HFFc6 (cell line): ENCODE measurements at regions not wholly inside any gene's neighbourhood (a gene's known extent, or its start where the extent isn't known, plus 50 kb on each side); places are given as distances from the start of the nearest gene placed in this dataset.

Experiments used
- DNase-seq: peaks from one replicate; pipeline ENCODE4 v3.0.0-alpha.2; 2018
- H3K27ac Mint-ChIP-seq: 2 replicates; pipeline ENCODE4 v1.8.0; 2020; ENCODE audit warnings: mild to moderate bottlenecking, mixed read lengths
- H3K27me3 Mint-ChIP-seq: 2 replicates; pipeline ENCODE4 v1.8.0; 2021; ENCODE audit warnings: mild to moderate bottlenecking, moderate library complexity, mixed read lengths; ENCODE audit not compliant: insufficient read depth
- H3K36me3 Mint-ChIP-seq: 2 replicates; pipeline ENCODE4 v1.8.0; 2021; ENCODE audit warnings: low read depth, mixed read lengths
- H3K4me1 Mint-ChIP-seq: 2 replicates; pipeline ENCODE4 v1.8.0; 2020; ENCODE audit warnings: low read depth, mixed read lengths
- H3K4me3 Mint-ChIP-seq: 2 replicates; pipeline ENCODE4 v1.8.0; 2020; ENCODE audit warnings: mild to moderate bottlenecking, moderate library complexity, mixed read lengths
- H3K9me3 Mint-ChIP-seq: 2 replicates; pipeline ENCODE4 v1.8.0; 2020; ENCODE audit warnings: mild to moderate bottlenecking, mixed read lengths
- CTCF ChIP-seq: fragments of 200-600 bp; sonication (generic); IDR thresholded peaks from 2 replicates; pipeline ENCODE4 v1.5.0; 2021; ENCODE audit warnings: antibody characterized with exemption, mild to moderate bottlenecking

GRCh38 chr2:219701847-219702634, 74.6 kb downstream of the SLC4A3 start:
- DNase-seq = no peak
- no peaks in the 10 kb centered on the region for H3K36me3 Mint-ChIP-seq
- H3K27me3 Mint-ChIP-seq = peaks cover 13% of the 10 kb centered on the region
- no peak for TF ChIP-seq CTCF
- peak overlapping the region; percentile 21; the same call in 1 of the 2 replicates for H3K27ac Mint-ChIP-seq
- peaks cover 31% of the 10 kb centered on the region for H3K4me1 Mint-ChIP-seq
- H3K9me3 Mint-ChIP-seq = no peaks in the 10 kb centered on the region
- peak overlapping the region; percentile 24; the same call in 1 of the 2 replicates for H3K4me3 Mint-ChIP-seq

GRCh38 chr2:219702796-219703545, 75.5 kb downstream of the SLC4A3 start:
- Mint-ChIP-seq H3K27me3 (peaks cover 10% of the 10 kb centered on the region), H3K4me3 (peak overlapping the region; percentile 17; the same call in 1 of the 2 replicates), H3K4me1 (peaks cover 39% of the 10 kb centered on the region), H3K9me3 (no peaks in the 10 kb centered on the region), H3K36me3 (no peaks in the 10 kb centered on the region), H3K27ac (peak overlapping the region; percentile 3; the same call in 1 of the 2 replicates)
- no peak for TF ChIP-seq CTCF
- DNase-seq = peak; percentile 43

- H3K4me3 Mint-ChIP-seq = no peak overlapping the region
- no peaks in the 10 kb centered on the region for H3K9me3 Mint-ChIP-seq
- no peak overlapping the region for H3K27ac Mint-ChIP-seq
- peaks cover 7% of the 10 kb centered on the region for H3K27me3 Mint-ChIP-seq
- no peak for TF ChIP-seq CTCF
- H3K36me3 Mint-ChIP-seq = no peaks in the 10 kb centered on the region
- no peak for DNase-seq
- peaks cover 36% of the 10 kb centered on the region for H3K4me1 Mint-ChIP-seq
Measured at GRCh38 chr2:219704878-219705277, 77.4 kb downstream of the SLC4A3 start.

GRCh38 chr2:219706823-219707281, 79.4 kb downstream of the SLC4A3 start:
- Mint-ChIP-seq H3K36me3 (no peaks in the 10 kb centered on the region), H3K27me3 (peaks cover 16% of the 10 kb centered on the region), H3K27ac (no peak overlapping the region), H3K4me3 (no peak overlapping the region), H3K4me1 (peaks cover 36% of the 10 kb centered on the region), H3K9me3 (no peaks in the 10 kb centered on the region)
- peak; percentile 30 for DNase-seq
- TF ChIP-seq CTCF = no peak

GRCh38 chr2:219707496-219708285, 80.3 kb downstream of the SLC4A3 start:
- no peak overlapping the region for H3K4me3 Mint-ChIP-seq
- H3K4me1 Mint-ChIP-seq = peaks cover 27% of the 10 kb centered on the region
- H3K9me3 Mint-ChIP-seq = no peaks in the 10 kb centered on the region
- no peak for TF ChIP-seq CTCF
- no peak for DNase-seq
- peaks cover 17% of the 10 kb centered on the region for H3K27me3 Mint-ChIP-seq
- no peak overlapping the region for H3K27ac Mint-ChIP-seq
- no peaks in the 10 kb centered on the region for H3K36me3 Mint-ChIP-seq
